H1 (cell line): ENCODE measurements at regions not wholly inside any gene's neighbourhood (a gene's known extent, or its start where the extent isn't known, plus 50 kb on each side); places are given as distances from the start of the nearest gene placed in this dataset.

Source experiments
- CTCF ChIA-PET: fragments of 300-600 bp; sonication (Branson Sonifier 250); formaldehyde crosslinking; loops from one replicate; lab custom pipeline; 2021; ENCODE audit not compliant: partially characterized antibody; lab: Charles Lee
- POLR2A ChIA-PET: fragments of 300-600 bp; sonication (Branson Sonifier 250); formaldehyde crosslinking; loops from one replicate; lab custom pipeline; 2021; ENCODE audit warnings: inconsistent platforms; ENCODE audit not compliant: partially characterized antibody; lab: Charles Lee
- DNase-seq, 2 experiments: peaks; one replicate each; pipeline versions ENCODE4 v3.0.0 to v3.0.0-alpha.2; 2010 to 2022; ENCODE audit warnings: low spot score in 2 of 2, low read depth in 1 of 2, mixed read lengths in 1 of 2
- FAIRE-seq: peaks from 2 replicates; lab custom pipeline; 2011; peaks lifted over from hg19 to GRCh38; lab: Jason Lieb, UNC
- H2AFZ ChIP-seq: 2 replicates; pipeline ENCODE4 v1.8.1; 2012; ENCODE audit warnings: low read length, inconsistent platforms
- H2AK5ac ChIP-seq: 2 replicates; pipeline ENCODE4 v1.6.1; 2013; ENCODE audit warnings: low read depth, low read length
- H2BK120ac ChIP-seq: replicated peaks from 2 replicates; pipeline ENCODE3; 2013; ENCODE audit warnings: low read depth, low read length, inconsistent platforms
- H2BK12ac ChIP-seq: 2 replicates; pipeline ENCODE4 v1.6.1; 2013; ENCODE audit warnings: low read depth, low read length
- H2BK15ac ChIP-seq: 2 replicates; pipeline ENCODE4 v1.6.1; 2013; ENCODE audit warnings: low read length
- H2BK20ac ChIP-seq: 2 replicates; pipeline ENCODE4 v1.6.1; 2013; ENCODE audit warnings: low read length
- H2BK5ac ChIP-seq: 2 replicates; pipeline ENCODE4 v1.6.1; 2013; ENCODE audit warnings: low read depth, low read length
- H3K14ac ChIP-seq: 2 replicates; pipeline ENCODE4 v1.6.1; 2013; ENCODE audit warnings: inconsistent platforms; ENCODE audit not compliant: insufficient read length
- H3K18ac ChIP-seq: 2 replicates; pipeline ENCODE4 v1.6.1; 2013; ENCODE audit warnings: low read length; ENCODE audit errors: extremely low read depth
- H3K23ac ChIP-seq: 2 replicates; pipeline ENCODE4 v1.6.1; 2013; ENCODE audit warnings: inconsistent platforms; ENCODE audit not compliant: insufficient read length
- H3K23me2 ChIP-seq: 2 replicates; pipeline ENCODE4 v1.6.1; 2013; ENCODE audit warnings: low read depth, low read length
- H3K27ac ChIP-seq: 2 replicates; pipeline ENCODE4 v1.6.1; 2011; ENCODE audit warnings: low read depth, low read length, inconsistent platforms
- H3K27me3 ChIP-seq, 4 experiments: replicated peaks in 1 of 4; 1 replicate in 1 of 4; 2 replicates in 3 of 4; pipeline versions ENCODE4 v1.6.1 to v1.8.1; 2011 to 2013; ENCODE audit warnings: low read length in 3 of 4, mild to moderate bottlenecking in 3 of 4, inconsistent platforms in 2 of 4, mixed read lengths in 2 of 4, moderate library complexity in 1 of 4; ENCODE audit not compliant: control insufficient read depth in 3 of 4, insufficient read depth in 3 of 4; ENCODE audit errors: extremely low read depth in 1 of 4
- H3K36me3 ChIP-seq, 4 experiments: 2 replicates each; pipeline versions ENCODE4 v1.6.1 to v1.8.1; 2011 to 2013; ENCODE audit warnings: mild to moderate bottlenecking in 4 of 4, low read length in 3 of 4, moderate library complexity in 2 of 4, control low read depth in 1 of 4, inconsistent platforms in 1 of 4; ENCODE audit not compliant: insufficient read depth in 4 of 4, control insufficient read depth in 2 of 4
- H3K4ac ChIP-seq: replicated peaks from 2 replicates; pipeline ENCODE3; 2013; ENCODE audit warnings: low read length, low read depth, mixed read lengths, inconsistent platforms; ENCODE audit not compliant: insufficient read length
- H3K4me1 ChIP-seq, 4 experiments: replicated peaks in 1 of 4; 1 replicate in 1 of 4; 2 replicates in 3 of 4; pipeline versions ENCODE4 v1.6.1 to v1.8.1; 2011 to 2013; ENCODE audit warnings: low read length in 3 of 4, inconsistent platforms in 2 of 4, mixed read lengths in 1 of 4; ENCODE audit not compliant: insufficient read depth in 4 of 4, control insufficient read depth in 3 of 4
- H3K4me2 ChIP-seq, 2 experiments: 2 replicates each; pipeline versions ENCODE4 v1.6.1 to v1.8.1; 2011 to 2013; ENCODE audit warnings: low read depth in 2 of 2, low read length in 2 of 2, control low read depth in 1 of 2, inconsistent platforms in 1 of 2, mild to moderate bottlenecking in 1 of 2; ENCODE audit not compliant: insufficient read depth in 1 of 2
- H3K4me3 ChIP-seq, 4 experiments: fragments of 200-600, 300-600 bp in 1 of 4; sonication (generic), shearing (Covaris generic), sonication (Bioruptor Twin) in 1 of 4; 2 replicates each; pipeline versions ENCODE4 v1.5.1 to v1.8.1; 2011 to 2016; ENCODE audit warnings: low read length in 4 of 4, low read depth in 3 of 4, control low read depth in 2 of 4, inconsistent platforms in 2 of 4, mild to moderate bottlenecking in 2 of 4, mixed read lengths in 1 of 4, moderate library complexity in 1 of 4; ENCODE audit not compliant: insufficient read depth in 2 of 4; ENCODE audit errors: extremely low read depth in 1 of 4
- H3K56ac ChIP-seq: replicated peaks from 2 replicates; pipeline ENCODE3; 2013; ENCODE audit warnings: low read depth, mild to moderate bottlenecking, mixed read lengths, low read length, inconsistent platforms; ENCODE audit not compliant: insufficient read length
- H3K79me1 ChIP-seq: 2 replicates; pipeline ENCODE4 v1.6.1; 2013; ENCODE audit warnings: low read depth, low read length, control low read depth
- H3K79me2 ChIP-seq, 2 experiments: 2 replicates each; pipeline versions ENCODE4 v1.6.1 to v1.8.1; 2012 to 2013; ENCODE audit warnings: low read length in 2 of 2, mild to moderate bottlenecking in 2 of 2, inconsistent platforms in 1 of 2; ENCODE audit not compliant: insufficient read depth in 2 of 2, control insufficient read depth in 1 of 2
- H3K9ac ChIP-seq, 4 experiments: replicated peaks in 1 of 4; 1 replicate in 1 of 4; 2 replicates in 3 of 4; pipeline versions ENCODE4 v1.6.1 to v1.8.1; 2011 to 2013; ENCODE audit warnings: low read depth in 3 of 4, low read length in 3 of 4, control low read depth in 2 of 4, mild to moderate bottlenecking in 2 of 4, moderate library complexity in 2 of 4, inconsistent platforms in 1 of 4; ENCODE audit errors: extremely low read depth in 1 of 4
- H3K9me3 ChIP-seq, 2 experiments: 2 replicates each; pipeline versions ENCODE4 v1.6.1 to v1.8.1; 2012 to 2013; ENCODE audit warnings: mild to moderate bottlenecking in 2 of 2, moderate library complexity in 2 of 2, control low read depth in 1 of 2, inconsistent platforms in 1 of 2, low read depth in 1 of 2, low read length in 1 of 2, mixed read lengths in 1 of 2; ENCODE audit not compliant: insufficient read depth in 2 of 2
- H4K20me1 ChIP-seq, 2 experiments: replicated peaks in 1 of 2; 2 replicates each; pipeline versions ENCODE3 to v1.8.1; 2011 to 2013; ENCODE audit warnings: inconsistent platforms in 2 of 2, low read length in 2 of 2, mild to moderate bottlenecking in 1 of 2; ENCODE audit not compliant: insufficient read depth in 2 of 2, control insufficient read depth in 1 of 2
- H4K5ac ChIP-seq: 2 replicates; pipeline ENCODE4 v1.6.1; 2013; ENCODE audit warnings: low read length, low read depth, mixed read lengths, inconsistent platforms; ENCODE audit not compliant: insufficient read length
- H4K8ac ChIP-seq: 2 replicates; pipeline ENCODE4 v1.8.0; 2013; ENCODE audit warnings: mild to moderate bottlenecking, moderate library complexity, low read length, inconsistent platforms; ENCODE audit not compliant: insufficient read depth; ENCODE audit errors: extremely low read depth
- H4K91ac ChIP-seq: replicated peaks from 2 replicates; pipeline ENCODE3; 2013; ENCODE audit warnings: low read length, mixed read lengths, inconsistent platforms; ENCODE audit not compliant: insufficient read length
- GTF2F1 ChIP-seq: IDR thresholded peaks from 2 replicates; pipeline ENCODE4 v1.6.1; 2012; ENCODE audit warnings: low read depth, low read length, improper control_type of control experiment, borderline replicate concordance
- HDAC2 ChIP-seq, 2 experiments: fragments of 300-600 bp in 1 of 2; sonication (generic) in 1 of 2; IDR thresholded peaks; 2 replicates each; pipeline ENCODE4 v1.6.1; 2011 to 2012; ENCODE audit warnings: low read depth in 2 of 2, low read length in 2 of 2, mild to moderate bottlenecking in 2 of 2, moderate library complexity in 2 of 2, borderline replicate concordance in 1 of 2, inconsistent platforms in 1 of 2
- KDM5A ChIP-seq: fragments of 200-600 bp; IDR thresholded peaks from 2 replicates; pipeline ENCODE4 v1.7.1; 2012; ENCODE audit warnings: mild to moderate bottlenecking, low read length, inconsistent platforms, mixed read lengths
- SIX5 ChIP-seq: IDR thresholded peaks from 2 replicates; pipeline ENCODE4 v1.6.1; 2011; ENCODE audit warnings: mild to moderate bottlenecking, low read depth, low read length
- WGBS, 2 experiments: shearing (Covaris generic) in 1 of 2; methylation state at CpG; one replicate each; pipeline versions ENCODE4 v1.1.6 to v1.1.7; 2013 to 2015; ENCODE audit warnings: low lambda C conversion rate in 2 of 2, mixed read lengths in 2 of 2, inconsistent platforms in 1 of 2, low coverage in 1 of 2, missing lambda C conversion rate in 1 of 2; ENCODE audit not compliant: insufficient replicate concordance in 2 of 2, insufficient coverage in 1 of 2, insufficient read length in 1 of 2; ENCODE audit errors: extremely low coverage in 1 of 2, missing lambda C conversion rate in 1 of 2; 5-methylcytosine and 5-hydroxymethylcytosine counted together

GRCh38 chr14:62313212-62313611, 551.0 kb downstream of the SNAPC1 start:
- Histone ChIP-seq H3K4me2 (no peak overlapping the region), H2BK120ac (no peak overlapping the region), H3K36me3 (no peaks in the 10 kb centered on the region), H3K18ac (no peak overlapping the region), H2AK5ac (no peak overlapping the region), H4K91ac (no peak overlapping the region), H3K4me1 (peaks cover 1 to 6% (median 2%) of the 10 kb centered on the region in 4 experiments; a peak in 4 of 7 replicates), H2BK20ac (no peak overlapping the region), H3K9me3 (no peaks in the 10 kb centered on the region), H3K9ac (no peak overlapping the region), H3K79me1 (no peaks in the 10 kb centered on the region), H3K23me2 (no peaks in the 10 kb centered on the region), H3K79me2 (no peaks in the 10 kb centered on the region), H3K27me3 (no peaks in the 10 kb centered on the region), H3K4ac (no peak overlapping the region), H2AFZ (no peak overlapping the region), H3K27ac (no peak overlapping the region), H2BK5ac (no peak overlapping the region), H4K8ac (no peak overlapping the region), H2BK15ac (no peak overlapping the region), H3K56ac (no peak overlapping the region), H4K5ac (no peak overlapping the region), H4K20me1 (no peaks in the 10 kb centered on the region), H3K4me3 (no peak overlapping the region), H2BK12ac (no peak overlapping the region), H3K14ac (no peak overlapping the region), H3K23ac (no peak overlapping the region)
- ChIA-PET CTCF (no interaction called here), POLR2A (no interaction called here)
- DNase-seq: no peak
- no peak for FAIRE-seq
- WGBS, 2 experiments: 88% methylated on average over 3 of the region's 3 CpGs; no CpG with 5 or more reads in 1 of the 2 experiments
- TF ChIP-seq SIX5 (no peak), GTF2F1 (no peak), KDM5A (no peak), HDAC2 (IDR thresholded peaks at IDR 0.05; ENCODE audit: borderline replicate concordance in 1 of 2, low read depth in 2 of 2, low read length in 2 of 2) (no peak)
